GM12878 (cell line): ENCODE measurements at regions not wholly inside any gene's neighbourhood (a gene's known extent, or its start where the extent isn't known, plus 50 kb on each side); places are given as distances from the start of the nearest gene placed in this dataset.

ENCODE experiments used
- ATAC-seq: fragments of 200-7000 bp; cut with Tn5 transposase; 3 replicates; pipeline ENCODE4 v1.9.1; 2020; ENCODE audit warnings: mild to moderate bottlenecking, moderate library complexity
- BruUV-seq: library from RNA; stranded (reverse); fragments of 400-500 nt; replicated peaks from 2 replicates; lab custom pipeline; 2021; lab: Mats Ljungman, UMichigan
- CTCF ChIA-PET: fragments of 300-600 bp; sonication (Branson Sonifier 250); formaldehyde crosslinking; extraction: SDS; loops from one replicate; lab custom pipeline; 2021; ENCODE audit warnings: inconsistent platforms; lab: Yijun Ruan, JAX
- POLR2A ChIA-PET: fragments of 350-600 bp; formaldehyde crosslinking; extraction: SDS; loops from one replicate; lab custom pipeline; 2021; ENCODE audit warnings: inconsistent platforms; lab: Charles Lee
- RAD21 ChIA-PET: fragments of 300-600 bp; sonication (Branson Sonifier 250); formaldehyde crosslinking; loops from one replicate; lab custom pipeline; 2023; ENCODE audit warnings: antibody characterized with exemption; ENCODE audit not compliant: unreplicated experiment; lab: Charles Lee
- SMC1A ChIA-PET: fragments of 300-600 bp; sonication (Branson Sonifier 250); formaldehyde crosslinking; loops from one replicate; lab custom pipeline; 2023; ENCODE audit not compliant: unreplicated experiment, uncharacterized antibody; lab: Charles Lee
- DNase-seq: peaks from one replicate; pipeline ENCODE4 v3.0.0-alpha.2; 2011; ENCODE audit warnings: low read depth, low spot score
- FAIRE-seq: peaks from 3 replicates; lab custom pipeline; 2011; peaks lifted over from hg19 to GRCh38; lab: Jason Lieb, UNC
- H2AFZ ChIP-seq: 2 replicates; pipeline ENCODE4 v1.6.0; 2011; ENCODE audit warnings: low read depth, low read length, control low read depth; ENCODE audit not compliant: control insufficient read depth
- H3K27ac ChIP-seq: 2 replicates; pipeline ENCODE4 v1.5.1; 2011; ENCODE audit warnings: control low read depth; ENCODE audit not compliant: control insufficient read depth, insufficient read depth
- H3K27me3 ChIP-seq, 2 experiments: replicated peaks in 1 of 2; 2 replicates each; pipeline versions ENCODE4 v1.6.0 to v1.6.1; 2011; ENCODE audit warnings: low read length in 1 of 2; ENCODE audit not compliant: control insufficient read depth in 2 of 2, insufficient read depth in 2 of 2
- H3K36me3 ChIP-seq, 2 experiments: 2 replicates each; pipeline ENCODE4 v1.5.1; 2011; ENCODE audit warnings: low read length in 1 of 2; ENCODE audit not compliant: control insufficient read depth in 2 of 2, insufficient read depth in 2 of 2
- H3K4me1 ChIP-seq: 2 replicates; pipeline ENCODE4 v1.6.1; 2011; ENCODE audit warnings: mild to moderate bottlenecking, low read length, moderate library complexity, mixed read lengths; ENCODE audit not compliant: control insufficient read depth, insufficient read depth
- H3K4me2 ChIP-seq: 2 replicates; pipeline ENCODE4 v1.6.0; 2011; ENCODE audit warnings: control low read depth; ENCODE audit not compliant: control insufficient read depth, insufficient read depth
- H3K4me3 ChIP-seq: fragments of 200-600 bp; sonication (generic); 2 replicates; pipeline ENCODE4 v1.5.1; 2016
- H3K79me2 ChIP-seq: 2 replicates; pipeline ENCODE4 v1.6.0; 2011; ENCODE audit warnings: low read length; ENCODE audit not compliant: control insufficient read depth, insufficient read depth
- H3K9ac ChIP-seq: 2 replicates; pipeline ENCODE4 v1.8.0; 2011; ENCODE audit warnings: low read length, control low read depth, mixed read lengths; ENCODE audit not compliant: control insufficient read depth, insufficient read depth
- H3K9me3 ChIP-seq: replicated peaks from 3 replicates; pipeline ENCODE4 v1.5.1; 2011; ENCODE audit warnings: mild to moderate bottlenecking, low read length; ENCODE audit not compliant: control insufficient read depth, insufficient read depth
- H4K20me1 ChIP-seq: 2 replicates; pipeline ENCODE4 v1.6.0; 2011; ENCODE audit not compliant: control insufficient read depth, insufficient read depth
- CHD4 ChIP-seq: fragments of 200-600 bp; sonication (generic); IDR thresholded peaks from 2 replicates; pipeline ENCODE4 v1.6.1; 2016; ENCODE audit warnings: mild to moderate bottlenecking
- HDAC6 ChIP-seq: fragments of 200-600 bp; sonication (generic); IDR thresholded peaks from one replicate; pipeline ENCODE4 v1.8.0; 2017; ENCODE audit warnings: antibody characterized with exemption; ENCODE audit not compliant: unreplicated experiment
- HDGF ChIP-seq: fragments of 450-650 bp; IDR thresholded peaks from 2 replicates; pipeline ENCODE4 v1.6.1; 2016; ENCODE audit warnings: antibody characterized with exemption
- RAD21 ChIP-seq: IDR thresholded peaks from 2 replicates; pipeline ENCODE4 v1.6.1; 2011; ENCODE audit warnings: mild to moderate bottlenecking, low read depth, low read length, moderate library complexity; ENCODE audit not compliant: insufficient read depth
- RUNX3 ChIP-seq: IDR thresholded peaks from 2 replicates; pipeline ENCODE4 v1.6.1; 2012; ENCODE audit warnings: low read length, inconsistent platforms
- TARDBP ChIP-seq: IDR thresholded peaks from 2 replicates; pipeline ENCODE4 v1.6.1; 2016; ENCODE audit warnings: borderline replicate concordance
- ZSCAN29 ChIP-seq: fragments of 450-650 bp; IDR thresholded peaks from 2 replicates; pipeline ENCODE4 v1.6.1; 2017; ENCODE audit warnings: mild to moderate bottlenecking, moderate library complexity
- WGBS: methylation state at CpG from one replicate; pipeline ENCODE4 v1.1.6; 2016; ENCODE audit warnings: low lambda C conversion rate; ENCODE audit not compliant: insufficient replicate concordance, insufficient coverage; ENCODE audit errors: missing lambda C conversion rate; 5-methylcytosine and 5-hydroxymethylcytosine counted together
- in situ Hi-C: fragments of 300-500 bp; cut with MboI; formaldehyde crosslinking; loops from 9 replicates; pipeline ENCODE4 v1.14.3; 2018; ENCODE audit warnings: mixed read lengths
- intact Hi-C: fragments of 100-400 bp; cut with micrococcal nuclease; formaldehyde crosslinking; loops from one replicate; pipeline ENCODE4 v1.14.2; 2022; ENCODE audit not compliant: unreplicated experiment
- TF ChIP-seq, protein P1 (sequence below): fragments of 450-650 bp; IDR thresholded peaks from 2 replicates; pipeline ENCODE4 v1.6.1; 2016; ENCODE audit warnings: mild to moderate bottlenecking, moderate library complexity, borderline replicate concordance
- TF ChIP-seq, protein P2 (sequence below): fragments of 450-650 bp; IDR thresholded peaks from 2 replicates; pipeline ENCODE4 v1.6.1; 2017; ENCODE audit warnings: borderline replicate concordance
- TF ChIP-seq, protein P3 (sequence below): fragments of 450-650 bp; IDR thresholded peaks from 2 replicates; pipeline ENCODE4 v1.6.1; 2017; ENCODE audit warnings: antibody characterized with exemption, mild to moderate bottlenecking, moderate library complexity

DNA sequence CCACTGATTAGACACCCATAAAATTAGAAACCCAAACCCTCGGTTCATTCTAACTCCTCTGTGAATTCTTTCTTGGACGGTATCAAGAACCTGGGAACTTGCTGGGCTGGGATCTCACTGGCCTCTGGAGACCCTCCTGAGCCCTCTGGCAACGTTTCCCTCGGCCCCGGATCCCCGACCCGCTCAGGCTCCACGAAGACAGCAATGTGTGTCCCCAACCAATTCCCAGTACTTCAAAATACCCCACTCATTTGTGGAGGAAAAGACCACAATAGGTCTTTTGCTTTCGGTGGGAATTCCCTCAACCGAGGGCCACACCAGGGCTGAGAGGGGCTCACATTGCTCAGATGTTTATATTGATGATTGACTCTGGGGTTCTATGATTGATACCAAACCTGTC, 117.9 kb upstream of the PRR20G start (continued):
- TF ChIP-seq, protein P1, sequence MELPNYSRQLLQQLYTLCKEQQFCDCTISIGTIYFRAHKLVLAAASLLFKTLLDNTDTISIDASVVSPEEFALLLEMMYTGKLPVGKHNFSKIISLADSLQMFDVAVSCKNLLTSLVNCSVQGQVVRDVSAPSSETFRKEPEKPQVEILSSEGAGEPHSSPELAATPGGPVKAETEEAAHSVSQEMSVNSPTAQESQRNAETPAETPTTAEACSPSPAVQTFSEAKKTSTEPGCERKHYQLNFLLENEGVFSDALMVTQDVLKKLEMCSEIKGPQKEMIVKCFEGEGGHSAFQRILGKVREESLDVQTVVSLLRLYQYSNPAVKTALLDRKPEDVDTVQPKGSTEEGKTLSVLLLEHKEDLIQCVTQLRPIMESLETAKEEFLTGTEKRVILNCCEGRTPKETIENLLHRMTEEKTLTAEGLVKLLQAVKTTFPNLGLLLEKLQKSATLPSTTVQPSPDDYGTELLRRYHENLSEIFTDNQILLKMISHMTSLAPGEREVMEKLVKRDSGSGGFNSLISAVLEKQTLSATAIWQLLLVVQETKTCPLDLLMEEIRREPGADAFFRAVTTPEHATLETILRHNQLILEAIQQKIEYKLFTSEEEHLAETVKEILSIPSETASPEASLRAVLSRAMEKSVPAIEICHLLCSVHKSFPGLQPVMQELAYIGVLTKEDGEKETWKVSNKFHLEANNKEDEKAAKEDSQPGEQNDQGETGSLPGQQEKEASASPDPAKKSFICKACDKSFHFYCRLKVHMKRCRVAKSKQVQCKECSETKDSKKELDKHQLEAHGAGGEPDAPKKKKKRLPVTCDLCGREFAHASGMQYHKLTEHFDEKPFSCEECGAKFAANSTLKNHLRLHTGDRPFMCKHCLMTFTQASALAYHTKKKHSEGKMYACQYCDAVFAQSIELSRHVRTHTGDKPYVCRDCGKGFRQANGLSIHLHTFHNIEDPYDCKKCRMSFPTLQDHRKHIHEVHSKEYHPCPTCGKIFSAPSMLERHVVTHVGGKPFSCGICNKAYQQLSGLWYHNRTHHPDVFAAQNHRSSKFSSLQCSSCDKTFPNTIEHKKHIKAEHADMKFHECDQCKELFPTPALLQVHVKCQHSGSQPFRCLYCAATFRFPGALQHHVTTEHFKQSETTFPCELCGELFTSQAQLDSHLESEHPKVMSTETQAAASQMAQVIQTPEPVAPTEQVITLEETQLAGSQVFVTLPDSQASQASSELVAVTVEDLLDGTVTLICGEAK: no peak
- TF ChIP-seq, protein P2, sequence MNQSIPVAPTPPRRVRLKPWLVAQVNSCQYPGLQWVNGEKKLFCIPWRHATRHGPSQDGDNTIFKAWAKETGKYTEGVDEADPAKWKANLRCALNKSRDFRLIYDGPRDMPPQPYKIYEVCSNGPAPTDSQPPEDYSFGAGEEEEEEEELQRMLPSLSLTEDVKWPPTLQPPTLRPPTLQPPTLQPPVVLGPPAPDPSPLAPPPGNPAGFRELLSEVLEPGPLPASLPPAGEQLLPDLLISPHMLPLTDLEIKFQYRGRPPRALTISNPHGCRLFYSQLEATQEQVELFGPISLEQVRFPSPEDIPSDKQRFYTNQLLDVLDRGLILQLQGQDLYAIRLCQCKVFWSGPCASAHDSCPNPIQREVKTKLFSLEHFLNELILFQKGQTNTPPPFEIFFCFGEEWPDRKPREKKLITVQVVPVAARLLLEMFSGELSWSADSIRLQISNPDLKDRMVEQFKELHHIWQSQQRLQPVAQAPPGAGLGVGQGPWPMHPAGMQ: no peak

DNA sequence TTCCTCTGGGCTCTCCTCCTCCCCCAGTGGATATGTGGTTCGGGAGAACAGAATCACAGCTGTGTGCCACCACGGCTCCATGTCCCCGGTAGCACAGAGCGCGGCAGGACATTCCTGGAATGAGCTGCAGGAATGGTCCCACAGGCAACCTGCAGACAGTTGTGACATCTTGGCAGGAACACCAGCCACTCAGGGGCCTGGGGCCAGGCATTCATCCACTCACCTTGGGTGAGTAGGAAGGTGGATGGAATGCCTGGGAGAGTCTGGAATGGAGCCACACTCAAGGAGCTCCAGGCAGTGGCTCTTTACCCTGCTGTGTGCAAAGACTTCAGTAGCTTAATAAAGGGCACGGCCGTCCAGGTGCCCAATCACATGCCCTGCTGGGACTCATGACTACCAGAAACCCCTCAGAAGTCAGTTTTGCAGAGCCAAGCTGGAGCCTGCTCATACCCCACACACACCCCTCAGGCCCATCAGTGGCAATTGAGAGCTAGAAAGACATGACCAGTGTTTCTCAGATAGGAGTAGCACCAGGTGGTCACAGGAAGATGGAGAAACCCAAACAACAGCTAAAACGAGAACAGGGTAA, 117.3 kb upstream of the PRR20G start:
- CTCF ChIA-PET: interaction anchor here (0.8 to 1.0 kb wide), 2 partner anchors 10 to 21 kb away, joined by 3 to 6 read pairs; no protein-coding TSS in a partner anchor
- Histone ChIP-seq H2AFZ (no peak overlapping the region), H3K4me2 (no peak overlapping the region), H3K9me3 (no peaks in the 10 kb centered on the region), H3K27ac (no peak overlapping the region), H3K27me3 (peaks cover 5 to 8% of the 10 kb centered on the region in 2 experiments; a peak in 2 of 4 replicates), H3K4me3 (no peak overlapping the region), H4K20me1 (no peaks in the 10 kb centered on the region), H3K4me1 (peaks cover 3% of the 10 kb centered on the region; the same call in 1 of the 2 replicates), H3K79me2 (no peaks in the 10 kb centered on the region), H3K9ac (no peak overlapping the region), H3K36me3 (no peaks in the 10 kb centered on the region)
- RAD21 ChIA-PET: no interaction called here
- 38% methylated on average over 8 of the region's 8 CpGs for WGBS
- intact Hi-C loops: loop anchor here (10.0 kb wide), 1 partner anchor 140 kb away; no protein-coding TSS in a partner anchor
- POLR2A ChIA-PET: no interaction called here
- no peak for DNase-seq
- SMC1A ChIA-PET: interaction anchor here (0.8 kb wide), 1 partner anchor 101 kb away, joined by 3 read pairs; no protein-coding TSS in a partner anchor
- in situ Hi-C loops: no loop called here
- no peak for FAIRE-seq
- no TSS peak for BruUV-seq
- ATAC-seq: no peak
- TF ChIP-seq HDGF: no peak
- TF ChIP-seq, protein P3, sequence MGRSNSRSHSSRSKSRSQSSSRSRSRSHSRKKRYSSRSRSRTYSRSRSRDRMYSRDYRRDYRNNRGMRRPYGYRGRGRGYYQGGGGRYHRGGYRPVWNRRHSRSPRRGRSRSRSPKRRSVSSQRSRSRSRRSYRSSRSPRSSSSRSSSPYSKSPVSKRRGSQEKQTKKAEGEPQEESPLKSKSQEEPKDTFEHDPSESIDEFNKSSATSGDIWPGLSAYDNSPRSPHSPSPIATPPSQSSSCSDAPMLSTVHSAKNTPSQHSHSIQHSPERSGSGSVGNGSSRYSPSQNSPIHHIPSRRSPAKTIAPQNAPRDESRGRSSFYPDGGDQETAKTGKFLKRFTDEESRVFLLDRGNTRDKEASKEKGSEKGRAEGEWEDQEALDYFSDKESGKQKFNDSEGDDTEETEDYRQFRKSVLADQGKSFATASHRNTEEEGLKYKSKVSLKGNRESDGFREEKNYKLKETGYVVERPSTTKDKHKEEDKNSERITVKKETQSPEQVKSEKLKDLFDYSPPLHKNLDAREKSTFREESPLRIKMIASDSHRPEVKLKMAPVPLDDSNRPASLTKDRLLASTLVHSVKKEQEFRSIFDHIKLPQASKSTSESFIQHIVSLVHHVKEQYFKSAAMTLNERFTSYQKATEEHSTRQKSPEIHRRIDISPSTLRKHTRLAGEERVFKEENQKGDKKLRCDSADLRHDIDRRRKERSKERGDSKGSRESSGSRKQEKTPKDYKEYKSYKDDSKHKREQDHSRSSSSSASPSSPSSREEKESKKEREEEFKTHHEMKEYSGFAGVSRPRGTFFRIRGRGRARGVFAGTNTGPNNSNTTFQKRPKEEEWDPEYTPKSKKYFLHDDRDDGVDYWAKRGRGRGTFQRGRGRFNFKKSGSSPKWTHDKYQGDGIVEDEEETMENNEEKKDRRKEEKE: no peak
- no peak for TF ChIP-seq CHD4
- TF ChIP-seq RAD21: no peak
- TF ChIP-seq RUNX3: peak; percentile 21; the same call in 1 of the 2 replicates
- TF ChIP-seq ZSCAN29: no peak
- TF ChIP-seq HDAC6: no peak
- no peak for TF ChIP-seq TARDBP
